HCT116 (cell line): ENCODE measurements at regions not wholly inside any gene's neighbourhood (a gene's known extent, or its start where the extent isn't known, plus 50 kb on each side); places are given as distances from the start of the nearest gene placed in this dataset.

Source experiments
- ATAC-seq: fragments of 200-7000 bp; cut with Tn5 transposase; 2 replicates; pipeline ENCODE4 v1.9.1; 2020; ENCODE audit warnings: mild to moderate bottlenecking, moderate library complexity
- BruUV-seq: library from RNA; stranded (reverse); fragments of 400-500 nt; replicated peaks from 2 replicates; lab custom pipeline; 2021; lab: Mats Ljungman, UMichigan
- CTCF ChIA-PET: fragments of 300-600 bp; sonication (Branson Sonifier 250); formaldehyde crosslinking; loops from one replicate; lab custom pipeline; 2021; ENCODE audit warnings: antibody characterized with exemption; lab: Charles Lee
- POLR2A ChIA-PET: fragments of 300-600, 350-600 bp; sonication (Branson Sonifier 250); formaldehyde crosslinking; loops from one replicate; lab custom pipeline; 2021; ENCODE audit warnings: antibody characterized with exemption; lab: Charles Lee
- RAD21 ChIA-PET, 2 experiments: fragments of 300-600 bp; sonication (Branson Sonifier 250); formaldehyde crosslinking; loops; one replicate each; lab custom pipeline; 2023; ENCODE audit warnings: low total read pairs in 2 of 2; ENCODE audit not compliant: uncharacterized antibody in 2 of 2, unreplicated experiment in 2 of 2, low non-redundant PET in 1 of 2; lab: Charles Lee
- DNase-seq: peaks from one replicate; pipeline ENCODE4 v3.0.0-alpha.2; 2010; ENCODE audit warnings: low read depth, low spot score
- H2AFZ ChIP-seq: fragments of 200-600 bp; shearing (Covaris generic), sonication (generic); 2 replicates; pipeline ENCODE4 v1.6.1; 2017; ENCODE audit warnings: low read depth, mixed run types, mixed read lengths, antibody characterized with exemption, low read length; ENCODE audit not compliant: poor library complexity, severe bottlenecking
- H3K27ac ChIP-seq: 2 replicates; pipeline ENCODE4 v1.5.1; 2012; ENCODE audit warnings: low read depth, low read length
- H3K27me3 ChIP-seq: fragments of 200-600 bp; sonication (generic); 2 replicates; pipeline ENCODE4 v1.6.1; 2016; ENCODE audit warnings: mixed run types, low read length, mixed read lengths; ENCODE audit not compliant: insufficient read depth
- H3K36me3 ChIP-seq, 2 experiments: fragments of 200-500 bp in 1 of 2; fragments of 200-600 bp in 1 of 2; sonication (Bioruptor generic) in 1 of 2; sonication (generic) in 1 of 2; 2 replicates each; pipeline versions ENCODE4 v1.5.1 to v1.6.1; 2014 to 2016; ENCODE audit warnings: low read length in 2 of 2, inconsistent platforms in 1 of 2, mixed read lengths in 1 of 2, mixed run types in 1 of 2; ENCODE audit not compliant: insufficient read depth in 2 of 2, control insufficient read depth in 1 of 2
- H3K4me1 ChIP-seq, 2 experiments: fragments of 200-600 bp in 1 of 2; sonication (generic) in 1 of 2; 2 replicates each; pipeline versions ENCODE4 v1.5.1 to v1.6.1; 2012 to 2017; ENCODE audit warnings: low read length in 2 of 2, inconsistent platforms in 1 of 2, mild to moderate bottlenecking in 1 of 2, mixed read lengths in 1 of 2, mixed run types in 1 of 2, moderate library complexity in 1 of 2; ENCODE audit not compliant: insufficient read depth in 2 of 2, control insufficient read depth in 1 of 2
- H3K4me2 ChIP-seq: fragments of 200-600 bp; sonication (generic); 2 replicates; pipeline ENCODE4 v1.6.1; 2017; ENCODE audit warnings: mixed run types, low read length, mixed read lengths
- H3K4me3 ChIP-seq, 2 experiments: fragments of 200-600 bp in 1 of 2; sonication (generic) in 1 of 2; replicated peaks in 1 of 2; 2 replicates each; pipeline ENCODE4 v1.5.1; 2011 to 2016; ENCODE audit warnings: low read length in 2 of 2, control low read depth in 1 of 2, low read depth in 1 of 2, mild to moderate bottlenecking in 1 of 2, mixed read lengths in 1 of 2, mixed run types in 1 of 2
- H3K79me2 ChIP-seq: fragments of 200-600 bp; sonication (generic); 2 replicates; pipeline ENCODE4 v1.6.1; 2017; ENCODE audit warnings: mild to moderate bottlenecking, mixed run types, low read length, moderate library complexity, mixed read lengths; ENCODE audit not compliant: insufficient read depth
- H3K9ac ChIP-seq: fragments of 200-600 bp; sonication (generic); 2 replicates; pipeline ENCODE4 v1.6.1; 2016; ENCODE audit warnings: low read length, mixed read lengths
- H3K9me2 ChIP-seq: fragments of 200-600 bp; sonication (generic), shearing (Covaris generic); 2 replicates; pipeline ENCODE4 v1.6.1; 2017; ENCODE audit warnings: mixed run types, mild to moderate bottlenecking, moderate library complexity; ENCODE audit not compliant: insufficient read depth
- H3K9me3 ChIP-seq, 2 experiments: fragments of 200-500 bp in 1 of 2; fragments of 200-600 bp in 1 of 2; sonication (Bioruptor generic) in 1 of 2; sonication (generic) in 1 of 2; 2 replicates each; pipeline ENCODE4 v1.6.1; 2014 to 2017; ENCODE audit warnings: low read length in 2 of 2, mixed read lengths in 2 of 2, inconsistent platforms in 1 of 2, low read depth in 1 of 2, mild to moderate bottlenecking in 1 of 2, mixed run types in 1 of 2, moderate library complexity in 1 of 2; ENCODE audit not compliant: control insufficient read depth in 1 of 2, insufficient read depth in 1 of 2
- H4K20me1 ChIP-seq: fragments of 200-600 bp; sonication (generic), shearing (Covaris generic); 2 replicates; pipeline ENCODE4 v1.6.1; 2017; ENCODE audit warnings: mixed run types, mild to moderate bottlenecking, moderate library complexity; ENCODE audit not compliant: insufficient read depth
- CEBPB ChIP-seq: IDR thresholded peaks from 2 replicates; pipeline ENCODE4 v1.6.1; 2012; ENCODE audit warnings: low read depth
- EGR1 ChIP-seq: IDR thresholded peaks from 2 replicates; pipeline ENCODE4 v1.6.1; 2012; ENCODE audit warnings: low read depth
- EZH2phosphoT487 ChIP-seq: fragments of 200-600 bp; IDR thresholded peaks from 2 replicates; pipeline ENCODE4 v1.6.1; 2018; ENCODE audit warnings: antibody characterized with exemption, borderline replicate concordance
- JUND ChIP-seq: IDR thresholded peaks from 2 replicates; pipeline ENCODE4 v1.6.1; 2012
- MAX ChIP-seq: IDR thresholded peaks from 2 replicates; pipeline ENCODE4 v1.6.1; 2012
- POLR2A ChIP-seq: IDR thresholded peaks from 2 replicates; pipeline ENCODE4 v1.7.0; 2011; ENCODE audit warnings: borderline replicate concordance; ENCODE audit not compliant: insufficient read depth, insufficient read length; ENCODE audit errors: extremely low read depth
- RAD21 ChIP-seq: IDR thresholded peaks from 2 replicates; pipeline ENCODE4 v1.6.1; 2012; ENCODE audit warnings: low read depth, mild to moderate bottlenecking
- REST ChIP-seq: IDR thresholded peaks from 2 replicates; pipeline ENCODE4 v1.6.1; 2012; ENCODE audit warnings: low read depth
- SIN3A ChIP-seq: IDR thresholded peaks from 2 replicates; pipeline ENCODE4 v1.6.1; 2012; ENCODE audit warnings: low read depth
- SP1 ChIP-seq: IDR thresholded peaks from 2 replicates; pipeline ENCODE4 v1.6.1; 2012; ENCODE audit warnings: low read depth
- SRF ChIP-seq: IDR thresholded peaks from 2 replicates; pipeline ENCODE4 v1.6.1; 2012; ENCODE audit warnings: low read depth
- TCF7L2 ChIP-seq: IDR thresholded peaks from 2 replicates; pipeline ENCODE4 v1.7.0; 2011; ENCODE audit warnings: borderline replicate concordance, inconsistent platforms; ENCODE audit not compliant: insufficient read depth, insufficient read length; ENCODE audit errors: extremely low read depth
- YY1 ChIP-seq: IDR thresholded peaks from 2 replicates; pipeline ENCODE4 v1.6.1; 2011; ENCODE audit warnings: low read length, low read depth, moderate library complexity, mild to moderate bottlenecking; ENCODE audit not compliant: insufficient replicate concordance; ENCODE audit errors: extremely low read depth
- ZBTB33 ChIP-seq: IDR thresholded peaks from 2 replicates; pipeline ENCODE4 v1.6.1; 2011; ENCODE audit warnings: mild to moderate bottlenecking, low read length, moderate library complexity; ENCODE audit not compliant: insufficient replicate concordance; ENCODE audit errors: extremely low read depth
- ZNF274 ChIP-seq: fragments of 200-500 bp; sonication (Bioruptor generic); IDR thresholded peaks from 2 replicates; pipeline ENCODE4 v1.6.1; 2014; ENCODE audit warnings: mild to moderate bottlenecking, low read depth, low read length, inconsistent platforms
- intact Hi-C: fragments of 100-400 bp; cut with micrococcal nuclease; formaldehyde crosslinking; loops from 2 replicates; pipeline ENCODE4 v1.10.0; 2022

- ChIA-PET POLR2A (no interaction called here), RAD21 (no interaction called here), CTCF (no interaction called here)
- Histone ChIP-seq H3K9me3 (no peaks in the 10 kb centered on the region), H3K36me3 (no peaks in the 10 kb centered on the region), H4K20me1 (no peaks in the 10 kb centered on the region), H3K4me1 (no peaks in the 10 kb centered on the region), H3K27me3 (no peaks in the 10 kb centered on the region), H3K4me2 (no peak overlapping the region), H3K79me2 (no peaks in the 10 kb centered on the region), H3K4me3 (no peak overlapping the region), H2AFZ (no peak overlapping the region), H3K27ac (no peak overlapping the region), H3K9ac (no peak overlapping the region), H3K9me2 (no peaks in the 10 kb centered on the region)
- DNase-seq, result no peak
- no peak for TF ChIP-seq JUND
- no peak for TF ChIP-seq EGR1
- TF ChIP-seq SP1, result no peak
- TF ChIP-seq EZH2phosphoT487, result no peak
- TF ChIP-seq RAD21, result no peak
- no peak for TF ChIP-seq SIN3A
- TF ChIP-seq MAX, result no peak
- TF ChIP-seq YY1, result no peak
- no peak for TF ChIP-seq CEBPB
- ATAC-seq, result no peak
- intact Hi-C loops, result no loop called here
- no TSS peak for BruUV-seq
Measured at GRCh38 chr21:35352066-35352770, 303.1 kb upstream of the RUNX1 start.

GRCh38 chr21:35351434-35351833 is 302.3 kb upstream of the RUNX1 start:
- Histone ChIP-seq H3K4me3 (no peak overlapping the region), H3K4me2 (no peak overlapping the region), H3K79me2 (no peaks in the 10 kb centered on the region), H2AFZ (peak overlapping the region; percentile 5), H3K9me2 (no peaks in the 10 kb centered on the region), H4K20me1 (no peaks in the 10 kb centered on the region), H3K27me3 (no peaks in the 10 kb centered on the region), H3K4me1 (no peaks in the 10 kb centered on the region), H3K27ac (no peak overlapping the region), H3K36me3 (no peaks in the 10 kb centered on the region), H3K9me3 (no peaks in the 10 kb centered on the region), H3K9ac (no peak overlapping the region)
- CTCF ChIA-PET, result no interaction called here
- ATAC-seq (no peak), DNase-seq (no peak)
- BruUV-seq, result no TSS peak
- RAD21 ChIA-PET, result no interaction called here
- POLR2A ChIA-PET, result no interaction called here
- intact Hi-C loops, result no loop called here
- TF ChIP-seq SRF (no peak), ZNF274 (no peak), TCF7L2 (no peak), CEBPB (no peak), POLR2A (no peak), SP1 (no peak), EZH2phosphoT487 (no peak), REST (no peak), YY1 (no peak), ZBTB33 (no peak)
